CD4-positive, alpha-beta T cell treated with Interleukin-4 for 4 hours (primary cell): ENCODE measurements at regions not wholly inside any gene's neighbourhood (a gene's known extent, or its start where the extent isn't known, plus 50 kb on each side); places are given as distances from the start of the nearest gene placed in this dataset.

ENCODE experiments used
- DNase-seq: peaks from one replicate; pipeline ENCODE4 v3.0.0-alpha.2; 2020

GRCh38 chr9:79501546-79501945, 70.2 kb upstream of the TLE4 start:
- DNase-seq = no peak

GRCh38 chr9:79507801-79508200, 64.0 kb upstream of the TLE4 start:
- DNase-seq = no peak

- DNase-seq = no peak
Measured at GRCh38 chr9:79512251-79512650, 59.5 kb upstream of the TLE4 start.
